ENCODE measurements at regions not wholly inside any gene's neighbourhood (a gene's known extent, or its start where the extent isn't known, plus 50 kb on each side); places are given as distances from the start of the nearest gene placed in this dataset.

GRCh38 chr2:30363406-30363805 is 83.6 kb upstream of the LCLAT1 start:
- intact Hi-C loops (cut with DNase I; ENCODE audit: low total_unique reads): loop anchor here (10.0 kb wide), 2 partner anchors 61 to 139 kb away; no protein-coding TSS in a partner anchor
- H3K27ac ChIP-seq: peak overlapping the region; percentile 85 to 86
- H3K4me3 ChIP-seq: no peak overlapping the region
- no peaks in the 10 kb centered on the region for H3K9me3 ChIP-seq
- DNase-seq: no peak
- peaks cover 7 to 86% (median 59%) of the 10 kb centered on the region in 4 donors for H3K4me1 ChIP-seq
- H3K27me3 ChIP-seq: no peaks in the 10 kb centered on the region
- H3K36me3 ChIP-seq: no peaks in the 10 kb centered on the region
- TF ChIP-seq, protein P1, sequence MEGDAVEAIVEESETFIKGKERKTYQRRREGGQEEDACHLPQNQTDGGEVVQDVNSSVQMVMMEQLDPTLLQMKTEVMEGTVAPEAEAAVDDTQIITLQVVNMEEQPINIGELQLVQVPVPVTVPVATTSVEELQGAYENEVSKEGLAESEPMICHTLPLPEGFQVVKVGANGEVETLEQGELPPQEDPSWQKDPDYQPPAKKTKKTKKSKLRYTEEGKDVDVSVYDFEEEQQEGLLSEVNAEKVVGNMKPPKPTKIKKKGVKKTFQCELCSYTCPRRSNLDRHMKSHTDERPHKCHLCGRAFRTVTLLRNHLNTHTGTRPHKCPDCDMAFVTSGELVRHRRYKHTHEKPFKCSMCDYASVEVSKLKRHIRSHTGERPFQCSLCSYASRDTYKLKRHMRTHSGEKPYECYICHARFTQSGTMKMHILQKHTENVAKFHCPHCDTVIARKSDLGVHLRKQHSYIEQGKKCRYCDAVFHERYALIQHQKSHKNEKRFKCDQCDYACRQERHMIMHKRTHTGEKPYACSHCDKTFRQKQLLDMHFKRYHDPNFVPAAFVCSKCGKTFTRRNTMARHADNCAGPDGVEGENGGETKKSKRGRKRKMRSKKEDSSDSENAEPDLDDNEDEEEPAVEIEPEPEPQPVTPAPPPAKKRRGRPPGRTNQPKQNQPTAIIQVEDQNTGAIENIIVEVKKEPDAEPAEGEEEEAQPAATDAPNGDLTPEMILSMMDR (IDR thresholded peaks at IDR 0.05): no peak

DNA sequence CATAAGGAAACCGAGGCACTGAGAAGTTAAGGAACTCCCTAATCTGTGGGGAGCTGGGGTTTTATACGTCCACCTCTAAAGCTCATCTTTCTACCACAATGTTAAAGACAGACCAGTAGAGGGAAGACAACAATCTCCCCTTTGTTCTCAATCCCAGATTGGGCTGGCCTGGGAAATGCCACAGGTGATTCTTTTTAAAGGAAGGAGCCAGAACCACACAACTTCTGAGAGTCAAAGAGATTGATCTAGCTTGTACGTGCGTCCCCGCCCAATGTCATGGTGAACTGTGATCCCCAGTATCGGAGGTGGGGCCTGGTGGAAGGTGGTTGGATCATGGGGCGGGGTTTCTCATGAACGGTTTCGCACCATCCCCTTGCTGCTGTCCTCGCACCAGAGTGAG is 81.8 kb upstream of the LCLAT1 start:
- H3K27me3 ChIP-seq: no peaks in the 10 kb centered on the region
- no peaks in the 10 kb centered on the region for H3K9me3 ChIP-seq
- H3K4me3 ChIP-seq: no peak overlapping the region
- peaks cover 0 to 86% (median 55%) of the 10 kb centered on the region in 4 donors for H3K4me1 ChIP-seq
- TF ChIP-seq, protein P1 (IDR thresholded peaks at IDR 0.05): no peak
- no peaks in the 10 kb centered on the region for H3K36me3 ChIP-seq
- no peak overlapping the region for H3K27ac ChIP-seq
- intact Hi-C loops (cut with DNase I; ENCODE audit: low total_unique reads): loop anchor here (10.0 kb wide), 2 partner anchors 60 to 140 kb away; no protein-coding TSS in a partner anchor
- no peak for DNase-seq

GRCh38 chr2:30366199-30366691 is 80.8 kb upstream of the LCLAT1 start:
- intact Hi-C loops (cut with DNase I; ENCODE audit: low total_unique reads): loop anchor here (10.0 kb wide), 2 partner anchors 59 to 141 kb away; no protein-coding TSS in a partner anchor
- DNase-seq: no peak
- TF ChIP-seq, protein P1 (IDR thresholded peaks at IDR 0.05): no peak
- Histone ChIP-seq H3K36me3 (no peaks in the 10 kb centered on the region), H3K27ac (peak overlapping the region; percentile 43 to 79), H3K9me3 (no peaks in the 10 kb centered on the region), H3K27me3 (no peaks in the 10 kb centered on the region), H3K4me3 (no peak overlapping the region), H3K4me1 (peaks cover 0 to 84% (median 47%) of the 10 kb centered on the region in 4 donors)

DNA sequence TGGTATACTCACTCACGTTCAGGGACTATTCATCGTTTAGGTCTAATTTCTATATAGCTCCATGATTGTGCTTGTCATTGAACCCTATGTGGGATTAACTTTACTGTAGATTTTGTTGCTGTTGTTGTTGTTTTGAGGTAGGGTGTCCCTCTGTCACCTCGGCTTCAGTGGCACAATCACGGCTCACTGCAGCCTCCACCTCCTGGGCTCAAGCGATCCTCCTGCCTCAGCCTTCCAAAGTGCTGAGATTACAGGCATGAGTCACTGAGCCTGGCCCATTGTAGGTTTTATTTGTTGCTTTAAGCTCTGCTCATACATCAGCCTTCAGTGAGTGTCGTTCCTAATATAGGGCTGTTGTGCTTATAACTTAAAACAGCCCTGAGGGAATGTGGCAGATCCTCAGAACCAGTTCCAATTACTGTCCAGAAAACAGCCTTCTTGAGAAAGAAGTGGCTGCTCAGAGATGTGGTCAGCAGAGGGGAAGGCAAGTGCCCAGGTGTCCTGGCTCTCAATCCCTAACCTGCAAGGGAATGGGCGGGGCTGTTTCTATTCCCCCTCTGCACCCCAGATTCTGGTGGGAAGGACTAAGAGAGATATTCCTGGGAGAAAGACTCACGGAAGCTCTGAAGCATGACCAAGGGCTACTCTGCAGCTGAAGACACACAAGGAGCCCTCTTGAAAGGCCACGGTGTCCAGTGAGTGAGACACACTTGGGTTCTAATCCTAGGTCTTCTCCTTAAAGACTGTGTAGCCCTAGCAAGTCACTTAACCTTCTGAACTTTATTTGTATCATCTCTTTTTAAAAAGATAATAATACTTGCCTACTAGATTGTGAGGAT is 79.6 kb upstream of the LCLAT1 start:
- no peaks in the 10 kb centered on the region for H3K36me3 ChIP-seq
- TF ChIP-seq, protein P1 (IDR thresholded peaks at IDR 0.05): no peak
- peak overlapping the region; percentile 41 to 79 for H3K27ac ChIP-seq
- peaks cover 0 to 83% (median 45%) of the 10 kb centered on the region in 4 donors for H3K4me1 ChIP-seq
- H3K4me3 ChIP-seq: no peak overlapping the region
- intact Hi-C loops (cut with DNase I; ENCODE audit: low total_unique reads): loop anchor here (10.0 kb wide), 2 partner anchors 57 to 143 kb away; no protein-coding TSS in a partner anchor
- H3K9me3 ChIP-seq: no peaks in the 10 kb centered on the region
- no peaks in the 10 kb centered on the region for H3K27me3 ChIP-seq
- no peak for DNase-seq

DNA sequence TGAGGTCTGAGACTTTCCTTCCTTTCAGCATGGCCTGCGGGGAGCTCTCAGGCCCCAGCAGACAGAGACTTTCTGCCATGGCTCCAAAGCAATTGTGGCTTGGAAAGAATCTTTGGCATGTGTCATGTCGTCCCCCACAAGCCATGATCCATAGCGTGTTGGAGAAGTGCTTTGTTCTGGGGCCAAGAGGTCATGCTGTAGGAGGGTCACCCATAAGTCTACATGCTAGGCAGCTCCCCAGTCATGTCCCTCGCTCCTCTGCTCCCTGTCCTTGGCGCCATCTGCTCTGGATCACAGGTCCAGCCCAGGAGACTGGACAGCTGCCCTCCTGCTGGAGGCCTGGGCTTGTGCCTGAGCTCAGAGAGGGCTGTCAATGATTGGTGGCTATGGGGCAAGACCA is 78.8 kb upstream of the LCLAT1 start:
- DNase-seq: peak in 1 of 2 donors; percentile 30
- intact Hi-C loops (cut with DNase I; ENCODE audit: low total_unique reads): loop anchor here (10.0 kb wide), 2 partner anchors 57 to 143 kb away; no protein-coding TSS in a partner anchor
- Histone ChIP-seq H3K36me3 (no peaks in the 10 kb centered on the region), H3K27ac (peak overlapping the region; percentile 41 to 79), H3K27me3 (no peaks in the 10 kb centered on the region), H3K4me1 (peaks cover 0 to 83% (median 47%) of the 10 kb centered on the region in 4 donors), H3K9me3 (no peaks in the 10 kb centered on the region), H3K4me3 (no peak overlapping the region)
- TF ChIP-seq, protein P1 (IDR thresholded peaks at IDR 0.05): no peak
